Stimulated activated CD4-positive, alpha-beta T cell treated with anti-CD3 and anti-CD28 coated beads, Interleukin-1b, Interleukin-23, amount 100 ng/mL, for 48 hours (primary cell): ENCODE measurements at regions not wholly inside any gene's neighbourhood (a gene's known extent, or its start where the extent isn't known, plus 50 kb on each side); places are given as distances from the start of the nearest gene placed in this dataset.

Source experiments
- DNase-seq: peaks from one replicate; pipeline ENCODE4 v3.0.0-alpha.2; 2020

DNA sequence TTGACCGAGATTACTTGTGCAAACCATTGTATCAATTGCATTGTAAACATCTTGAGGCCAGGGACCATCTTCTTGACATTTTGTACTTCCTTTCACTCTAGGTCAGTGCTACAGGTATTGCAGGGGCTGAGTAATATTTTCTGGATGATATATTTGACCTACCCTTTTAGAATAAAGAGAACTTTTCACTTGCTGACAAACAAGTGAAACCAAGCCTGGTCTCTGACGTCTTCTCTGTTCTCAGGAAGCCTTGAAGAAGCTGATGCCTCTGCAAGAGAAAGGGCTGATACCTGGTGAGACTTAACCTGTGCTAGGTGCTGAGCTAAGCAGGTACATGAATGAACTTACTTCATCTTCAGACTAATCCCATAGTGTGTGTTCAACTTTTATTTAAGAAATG is 60.5 kb upstream of the GGTLC1 start:
- no peak for DNase-seq

DNA sequence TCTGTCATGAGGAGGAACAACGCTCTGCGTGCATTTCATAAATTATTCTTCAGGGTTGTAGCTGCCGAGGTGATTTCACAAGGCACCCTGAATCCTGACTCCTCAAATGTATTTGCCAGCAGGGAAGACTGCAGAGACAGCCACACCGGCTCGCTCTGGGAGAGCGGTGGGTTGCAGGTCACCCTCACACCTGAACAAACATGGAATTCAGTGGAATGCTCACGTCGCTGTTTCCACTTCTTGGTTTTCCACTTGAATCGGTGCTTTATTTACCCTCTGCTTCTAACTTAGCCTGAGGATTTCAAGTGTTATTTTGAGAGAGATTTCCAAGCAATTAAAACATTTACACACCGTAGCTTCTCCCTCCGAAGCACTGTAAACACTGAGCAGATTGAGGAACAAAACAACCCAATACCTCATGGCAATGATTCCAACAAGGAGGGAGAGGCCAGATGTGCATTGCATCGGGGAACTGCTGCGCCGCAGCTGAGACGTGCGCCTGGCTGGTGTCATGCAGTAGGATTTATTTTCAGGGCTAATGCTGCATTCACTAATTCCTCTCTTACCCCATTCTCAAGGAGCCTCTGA is 59.5 kb upstream of the GGTLC1 start:
- no peak for DNase-seq

DNA sequence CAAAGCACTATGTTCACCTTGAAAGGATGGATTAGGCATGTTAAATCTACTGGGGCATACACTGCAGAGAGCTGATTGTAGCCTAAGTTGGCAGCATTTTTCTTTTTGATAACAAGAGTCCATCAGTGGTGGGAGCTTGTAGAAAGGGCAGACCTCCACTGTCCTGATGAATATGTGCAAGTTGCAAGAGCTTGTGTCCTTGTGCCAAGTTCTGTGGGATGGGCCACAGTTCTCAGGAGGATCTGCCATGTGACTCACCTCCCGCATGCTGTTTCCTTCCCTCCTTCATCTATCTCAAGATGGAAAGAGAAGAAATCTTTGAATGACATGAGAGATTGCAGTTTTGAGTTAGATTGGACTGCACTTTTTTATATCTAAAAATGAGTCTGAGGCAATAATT is 58.3 kb upstream of the GGTLC1 start:
- DNase-seq = no peak

DNA sequence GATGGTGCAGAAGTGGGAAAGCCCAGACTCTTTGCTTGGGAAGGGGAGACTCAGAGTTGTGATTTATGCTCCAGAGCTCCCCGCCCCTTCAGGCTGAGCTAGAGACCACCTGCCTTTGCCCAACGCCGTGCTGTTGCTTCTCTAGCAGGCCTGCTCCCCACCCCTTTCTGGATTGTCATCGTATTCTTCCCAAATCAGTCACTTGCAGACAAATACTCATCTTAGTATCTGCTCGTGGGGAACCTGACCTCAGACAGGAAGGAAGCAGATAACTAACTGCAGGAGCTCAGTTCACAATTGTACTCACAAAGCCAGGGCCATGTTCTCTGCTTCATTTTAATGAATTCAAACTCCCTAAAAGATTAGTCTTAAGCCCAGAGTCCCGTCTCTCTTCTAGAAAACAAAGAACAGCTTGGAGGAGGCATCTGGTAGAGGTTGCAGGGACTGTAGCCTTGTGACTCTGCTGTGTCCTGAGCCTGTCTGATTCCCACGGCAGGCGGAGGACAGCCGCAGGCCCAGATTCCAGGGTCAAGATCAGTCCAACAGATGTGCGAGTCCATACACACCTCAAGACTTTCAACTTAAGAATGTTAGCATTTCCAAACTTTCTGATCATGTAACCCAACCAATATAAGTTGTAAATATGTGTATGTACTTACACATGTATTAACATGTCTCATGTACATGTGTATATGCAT is 57.2 kb upstream of the GGTLC1 start:
- DNase-seq = peak; percentile 42

DNA sequence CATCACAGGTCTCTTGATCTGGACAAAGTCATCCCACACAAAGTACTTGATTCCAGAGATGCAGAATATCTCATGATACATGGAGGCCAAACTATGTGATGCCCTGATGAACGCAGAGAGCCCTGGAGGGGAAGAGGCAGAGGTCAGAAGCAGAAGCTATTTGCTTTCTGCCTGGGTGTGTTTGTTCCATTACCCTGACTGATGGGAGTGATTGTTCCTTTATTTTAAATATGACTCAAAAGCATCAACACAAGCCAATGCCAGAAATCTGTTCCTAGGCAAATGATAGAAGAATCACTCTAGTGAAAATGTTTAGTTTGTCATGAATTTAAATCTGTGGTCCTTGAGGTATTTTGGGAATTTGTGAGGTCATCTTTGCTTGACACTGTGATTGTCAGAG is 54.7 kb upstream of the GGTLC1 start:
- DNase-seq = no peak

DNA sequence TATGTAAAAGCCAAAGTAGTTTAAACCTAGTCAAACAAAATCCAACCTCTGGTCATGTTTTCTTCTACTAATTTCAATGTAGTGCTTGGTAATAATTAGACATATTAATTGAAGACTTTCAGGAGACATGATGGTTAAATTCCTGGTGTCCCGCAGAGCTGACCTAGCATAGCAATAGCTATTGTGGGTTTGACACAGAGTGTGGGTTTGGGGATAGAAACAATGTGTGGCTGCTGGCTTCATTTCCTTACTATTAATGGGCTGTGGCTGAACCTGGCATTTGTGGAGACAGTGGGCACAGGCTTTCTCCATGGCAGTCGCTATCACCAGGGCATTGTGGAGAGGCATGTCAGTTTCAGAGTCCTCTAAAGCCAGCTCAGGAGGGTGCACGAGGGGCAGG is 54.1 kb upstream of the GGTLC1 start:
- DNase-seq = no peak

DNA sequence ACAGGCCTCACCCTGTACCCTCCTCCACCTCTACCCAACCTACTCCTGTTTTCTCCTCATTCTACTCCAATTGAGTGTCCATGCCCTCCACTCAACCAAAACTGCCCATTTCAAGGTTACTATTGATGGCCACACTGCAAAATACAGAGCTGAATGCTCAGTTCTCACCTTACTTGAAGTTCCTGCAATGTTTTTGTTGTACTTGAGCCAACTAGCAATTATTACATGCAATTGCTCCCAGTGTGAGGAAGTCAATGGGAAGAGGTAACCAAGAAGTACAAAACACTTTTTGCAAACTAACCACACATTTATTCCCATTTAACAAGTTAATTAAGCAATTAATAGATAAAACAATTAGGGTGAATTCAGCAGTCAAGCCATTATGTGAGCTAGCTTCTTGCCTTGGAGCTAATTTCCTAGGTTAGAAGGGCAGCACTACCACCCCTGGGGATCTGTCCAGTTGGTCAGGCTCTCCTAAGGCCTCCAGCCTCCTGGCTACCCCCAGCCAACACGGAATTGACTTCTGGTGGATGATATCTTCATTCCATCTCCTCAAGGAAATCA is 52.4 kb upstream of the GGTLC1 start:
- DNase-seq = no peak

DNA sequence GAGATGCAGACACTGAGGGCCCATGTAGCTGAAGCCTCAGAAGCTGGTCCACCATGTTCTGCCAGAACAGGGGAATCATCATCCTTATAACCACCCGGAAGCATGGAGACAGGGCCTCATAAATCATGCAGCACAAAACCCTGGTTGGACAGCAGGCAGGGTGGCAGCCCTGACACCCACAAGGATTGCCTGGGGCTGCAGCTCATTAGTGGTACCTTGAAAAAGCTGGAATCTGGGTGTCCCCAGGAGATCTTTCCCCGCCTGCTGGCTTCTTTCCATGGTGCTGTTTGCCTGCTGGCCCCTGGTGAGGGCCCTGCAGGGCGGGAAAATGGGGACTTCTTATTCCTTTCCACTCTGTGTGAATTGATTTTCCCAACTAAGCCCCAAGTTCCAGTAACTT is 50.6 kb upstream of the GGTLC1 start:
- no peak for DNase-seq
